GM23338 (cell line): ENCODE measurements at regions not wholly inside any gene's neighbourhood (a gene's known extent, or its start where the extent isn't known, plus 50 kb on each side); places are given as distances from the start of the nearest gene placed in this dataset.

ENCODE experiments used
- ATAC-seq: fragments of 200-7000 bp; cut with Tn5 transposase; 3 replicates; pipeline ENCODE4 v1.9.1; 2020
- DNase-seq: peaks from one replicate; pipeline ENCODE4 v3.0.0-alpha.2; 2015; ENCODE audit warnings: low spot score
- H2AFZ ChIP-seq: fragments of 200-600 bp; sonication (generic); 2 replicates; pipeline ENCODE4 v1.8.0; 2016; ENCODE audit warnings: antibody characterized with exemption, mild to moderate bottlenecking, moderate library complexity
- H3F3A ChIP-seq: fragments of 200-600 bp; sonication (generic); replicated peaks from 2 replicates; pipeline ENCODE4 v1.8.0; 2017; ENCODE audit warnings: antibody characterized with exemption, mixed run types, low read depth
- H3K27ac ChIP-seq: fragments of 200-600 bp; sonication (generic); 2 replicates; pipeline ENCODE4 v1.6.1; 2016; ENCODE audit warnings: low read depth
- H3K27me3 ChIP-seq: fragments of 200-600 bp; sonication (generic); 2 replicates; pipeline ENCODE4 v1.8.0; 2016; ENCODE audit warnings: mild to moderate bottlenecking, mixed run types, moderate library complexity; ENCODE audit not compliant: insufficient read depth
- H3K36me3 ChIP-seq: fragments of 200-600 bp; sonication (generic); 2 replicates; pipeline ENCODE4 v1.8.0; 2016; ENCODE audit warnings: mild to moderate bottlenecking; ENCODE audit not compliant: insufficient read depth
- H3K4me1 ChIP-seq: fragments of 200-600 bp; sonication (generic); 2 replicates; pipeline ENCODE4 v1.8.0; 2016; ENCODE audit warnings: mild to moderate bottlenecking, moderate library complexity; ENCODE audit not compliant: insufficient read depth
- H3K4me2 ChIP-seq: fragments of 200-600 bp; sonication (generic); 2 replicates; pipeline ENCODE4 v1.7.1; 2017; ENCODE audit warnings: mixed run types
- H3K4me3 ChIP-seq: fragments of 200-600 bp; sonication (generic); 2 replicates; pipeline ENCODE4 v1.6.1; 2016; ENCODE audit warnings: mixed run types
- H3K79me2 ChIP-seq: fragments of 200-600 bp; sonication (generic); replicated peaks from 2 replicates; pipeline ENCODE4 v1.8.0; 2017; ENCODE audit warnings: mild to moderate bottlenecking; ENCODE audit not compliant: insufficient read depth
- H3K9me2 ChIP-seq: fragments of 200-600 bp; sonication (generic); 2 replicates; pipeline ENCODE4 v1.8.0; 2017; ENCODE audit not compliant: insufficient read depth
- H4K20me1 ChIP-seq: fragments of 200-600 bp; sonication (generic); replicated peaks from 2 replicates; pipeline ENCODE4 v1.8.0; 2017; ENCODE audit warnings: mild to moderate bottlenecking; ENCODE audit not compliant: insufficient read depth
- H3K27ac Mint-ChIP-seq: 2 replicates; pipeline ENCODE4 v1.8.0; 2020; ENCODE audit warnings: inconsistent platforms, mild to moderate bottlenecking, moderate library complexity, mixed read lengths
- H3K27me3 Mint-ChIP-seq: 3 replicates; pipeline ENCODE4 v1.8.0; 2022; ENCODE audit warnings: low read depth, mild to moderate bottlenecking, moderate library complexity, mixed read lengths, inconsistent platforms; ENCODE audit not compliant: insufficient read depth, poor library complexity
- H3K36me3 Mint-ChIP-seq: 3 replicates; pipeline ENCODE4 v1.8.0; 2021; ENCODE audit warnings: low read depth, mild to moderate bottlenecking, inconsistent platforms, moderate library complexity, mixed read lengths
- H3K4me1 Mint-ChIP-seq: 3 replicates; pipeline ENCODE4 v1.8.0; 2020; ENCODE audit warnings: mild to moderate bottlenecking, inconsistent platforms, mixed read lengths
- H3K4me3 Mint-ChIP-seq: 3 replicates; pipeline ENCODE4 v1.8.0; 2021; ENCODE audit warnings: moderate library complexity, mild to moderate bottlenecking, inconsistent platforms, mixed read lengths
- H3K9me3 Mint-ChIP-seq: 3 replicates; pipeline ENCODE4 v1.8.0; 2020; ENCODE audit warnings: moderate library complexity, mild to moderate bottlenecking, inconsistent platforms, mixed read lengths
- CREB1 ChIP-seq: fragments of 250-450 bp; sonication (Bioruptor Pico); IDR thresholded peaks from 2 replicates; pipeline ENCODE4 v1.5.0; 2020; ENCODE audit warnings: low read depth, mild to moderate bottlenecking, moderate library complexity
- ETS1 ChIP-seq: IDR thresholded peaks from 2 replicates; pipeline ENCODE4 v1.6.1; 2016; ENCODE audit warnings: antibody characterized with exemption
- EZH2 ChIP-seq: fragments of 200-600 bp; sonication (generic); IDR thresholded peaks from one replicate; pipeline ENCODE4 v1.8.0; 2017; ENCODE audit warnings: antibody characterized with exemption, mild to moderate bottlenecking, low read depth; ENCODE audit not compliant: unreplicated experiment
- JUNB ChIP-seq: IDR thresholded peaks from one replicate; pipeline ENCODE4 v1.6.1; 2016; ENCODE audit warnings: antibody characterized with exemption; ENCODE audit not compliant: unreplicated experiment
- NANOG ChIP-seq: IDR thresholded peaks from 2 replicates; pipeline ENCODE4 v1.6.1; 2016; ENCODE audit warnings: antibody characterized with exemption, borderline replicate concordance
- POLR2AphosphoS5 ChIP-seq: IDR thresholded peaks from 2 replicates; pipeline ENCODE4 v1.6.1; 2016; ENCODE audit warnings: antibody characterized with exemption, low read depth
- ZNF114 ChIP-seq: fragments of 250-450 bp; sonication (Bioruptor Pico); IDR thresholded peaks from 2 replicates; pipeline ENCODE4 v1.5.0; 2020; ENCODE audit warnings: mild to moderate bottlenecking, moderate library complexity
- TF ChIP-seq, protein P1 (sequence below), 2 experiments: fragments of 200-600 bp in 1 of 2; sonication (generic) in 1 of 2; conservative IDR thresholded peaks; 2 replicates each; pipeline versions ENCODE4 v1.5.1 to v1.6.1; 2016 to 2017; ENCODE audit warnings: antibody characterized with exemption in 2 of 2, low read depth in 2 of 2, mild to moderate bottlenecking in 2 of 2, moderate library complexity in 1 of 2
- TF ChIP-seq, protein P2 (sequence below): IDR thresholded peaks from one replicate; pipeline ENCODE4 v1.6.1; 2018; ENCODE audit warnings: antibody characterized with exemption; ENCODE audit not compliant: unreplicated experiment

- H3K27me3 ChIP-seq = no peaks in the 10 kb centered on the region
- H3K4me1 Mint-ChIP-seq = no peaks in the 10 kb centered on the region; the same call in 2 of the 3 replicates
- no peak for DNase-seq
- no peak overlapping the region for H3K4me3 Mint-ChIP-seq
- H3K27ac ChIP-seq = no peak overlapping the region
- ATAC-seq = no peak
- peaks cover 72% of the 10 kb centered on the region for H3K9me3 Mint-ChIP-seq
- no peak overlapping the region for H3K27ac Mint-ChIP-seq
- peaks cover 3% of the 10 kb centered on the region; the same call in 1 of the 2 replicates for H3K36me3 ChIP-seq
- no peak overlapping the region for H3K4me3 ChIP-seq
- no peaks in the 10 kb centered on the region for H3K4me1 ChIP-seq
- H4K20me1 ChIP-seq = no peaks in the 10 kb centered on the region
- no peaks in the 10 kb centered on the region for H3K79me2 ChIP-seq
- TF ChIP-seq EZH2 (no peak), ZNF114 (no peak)
- H3K27me3 Mint-ChIP-seq = peaks cover 2% of the 10 kb centered on the region
- H3K36me3 Mint-ChIP-seq = peaks cover 9% of the 10 kb centered on the region; the same call in 2 of the 3 replicates
- H2AFZ ChIP-seq = no peak overlapping the region
- no peak overlapping the region for H3K4me2 ChIP-seq
- H3K9me2 ChIP-seq = no peaks in the 10 kb centered on the region; the same call in 1 of the 2 replicates
- H3F3A ChIP-seq = no peaks in the 10 kb centered on the region
These were observed 752.2 kb downstream of the DCDC2C start for GRCh38 chr2:4455486-4456155.

GRCh38 chr2:4464634-4465266 is 761.4 kb downstream of the DCDC2C start:
- Histone ChIP-seq H4K20me1 (no peaks in the 10 kb centered on the region), H3K4me3 (no peak overlapping the region), H3K4me2 (no peak overlapping the region), H3K79me2 (no peaks in the 10 kb centered on the region), H3F3A (no peaks in the 10 kb centered on the region), H3K36me3 (no peaks in the 10 kb centered on the region), H3K27me3 (no peaks in the 10 kb centered on the region), H3K4me1 (no peaks in the 10 kb centered on the region), H3K27ac (no peak overlapping the region), H2AFZ (no peak overlapping the region), H3K9me2 (no peaks in the 10 kb centered on the region)
- H3K9me3 Mint-ChIP-seq = peaks cover 51% of the 10 kb centered on the region
- no peak overlapping the region for H3K27ac Mint-ChIP-seq
- no peaks in the 10 kb centered on the region for H3K4me1 Mint-ChIP-seq
- DNase-seq (no peak), ATAC-seq (no peak)
- peaks cover 9% of the 10 kb centered on the region; the same call in 2 of the 3 replicates for H3K36me3 Mint-ChIP-seq
- no peak overlapping the region for H3K4me3 Mint-ChIP-seq
- peaks cover 3% of the 10 kb centered on the region for H3K27me3 Mint-ChIP-seq
- TF ChIP-seq, protein P1, sequence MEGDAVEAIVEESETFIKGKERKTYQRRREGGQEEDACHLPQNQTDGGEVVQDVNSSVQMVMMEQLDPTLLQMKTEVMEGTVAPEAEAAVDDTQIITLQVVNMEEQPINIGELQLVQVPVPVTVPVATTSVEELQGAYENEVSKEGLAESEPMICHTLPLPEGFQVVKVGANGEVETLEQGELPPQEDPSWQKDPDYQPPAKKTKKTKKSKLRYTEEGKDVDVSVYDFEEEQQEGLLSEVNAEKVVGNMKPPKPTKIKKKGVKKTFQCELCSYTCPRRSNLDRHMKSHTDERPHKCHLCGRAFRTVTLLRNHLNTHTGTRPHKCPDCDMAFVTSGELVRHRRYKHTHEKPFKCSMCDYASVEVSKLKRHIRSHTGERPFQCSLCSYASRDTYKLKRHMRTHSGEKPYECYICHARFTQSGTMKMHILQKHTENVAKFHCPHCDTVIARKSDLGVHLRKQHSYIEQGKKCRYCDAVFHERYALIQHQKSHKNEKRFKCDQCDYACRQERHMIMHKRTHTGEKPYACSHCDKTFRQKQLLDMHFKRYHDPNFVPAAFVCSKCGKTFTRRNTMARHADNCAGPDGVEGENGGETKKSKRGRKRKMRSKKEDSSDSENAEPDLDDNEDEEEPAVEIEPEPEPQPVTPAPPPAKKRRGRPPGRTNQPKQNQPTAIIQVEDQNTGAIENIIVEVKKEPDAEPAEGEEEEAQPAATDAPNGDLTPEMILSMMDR (conservative IDR thresholded peaks at IDR 0.05; ENCODE audit: low read depth in 2 of 2) = no peak
- no peak for TF ChIP-seq POLR2AphosphoS5
- TF ChIP-seq, protein P2, sequence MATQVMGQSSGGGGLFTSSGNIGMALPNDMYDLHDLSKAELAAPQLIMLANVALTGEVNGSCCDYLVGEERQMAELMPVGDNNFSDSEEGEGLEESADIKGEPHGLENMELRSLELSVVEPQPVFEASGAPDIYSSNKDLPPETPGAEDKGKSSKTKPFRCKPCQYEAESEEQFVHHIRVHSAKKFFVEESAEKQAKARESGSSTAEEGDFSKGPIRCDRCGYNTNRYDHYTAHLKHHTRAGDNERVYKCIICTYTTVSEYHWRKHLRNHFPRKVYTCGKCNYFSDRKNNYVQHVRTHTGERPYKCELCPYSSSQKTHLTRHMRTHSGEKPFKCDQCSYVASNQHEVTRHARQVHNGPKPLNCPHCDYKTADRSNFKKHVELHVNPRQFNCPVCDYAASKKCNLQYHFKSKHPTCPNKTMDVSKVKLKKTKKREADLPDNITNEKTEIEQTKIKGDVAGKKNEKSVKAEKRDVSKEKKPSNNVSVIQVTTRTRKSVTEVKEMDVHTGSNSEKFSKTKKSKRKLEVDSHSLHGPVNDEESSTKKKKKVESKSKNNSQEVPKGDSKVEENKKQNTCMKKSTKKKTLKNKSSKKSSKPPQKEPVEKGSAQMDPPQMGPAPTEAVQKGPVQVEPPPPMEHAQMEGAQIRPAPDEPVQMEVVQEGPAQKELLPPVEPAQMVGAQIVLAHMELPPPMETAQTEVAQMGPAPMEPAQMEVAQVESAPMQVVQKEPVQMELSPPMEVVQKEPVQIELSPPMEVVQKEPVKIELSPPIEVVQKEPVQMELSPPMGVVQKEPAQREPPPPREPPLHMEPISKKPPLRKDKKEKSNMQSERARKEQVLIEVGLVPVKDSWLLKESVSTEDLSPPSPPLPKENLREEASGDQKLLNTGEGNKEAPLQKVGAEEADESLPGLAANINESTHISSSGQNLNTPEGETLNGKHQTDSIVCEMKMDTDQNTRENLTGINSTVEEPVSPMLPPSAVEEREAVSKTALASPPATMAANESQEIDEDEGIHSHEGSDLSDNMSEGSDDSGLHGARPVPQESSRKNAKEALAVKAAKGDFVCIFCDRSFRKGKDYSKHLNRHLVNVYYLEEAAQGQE = no peak
- TF ChIP-seq EZH2 = no peak
- TF ChIP-seq NANOG = no peak
- TF ChIP-seq JUNB = no peak
- TF ChIP-seq ETS1 = no peak
- no peak for TF ChIP-seq CREB1 (CRISPR knock-in tag)
